Mammary epithelial cell (primary cell): ENCODE measurements at regions not wholly inside any gene's neighbourhood (a gene's known extent, or its start where the extent isn't known, plus 50 kb on each side); places are given as distances from the start of the nearest gene placed in this dataset.

ENCODE experiments used
- CTCF ChIP-seq, 2 donors: IDR thresholded peaks in 1 of 2; conservative IDR thresholded peaks in 1 of 2; 2 replicates each; pipeline ENCODE4 v1.5.1; 2011 to 2012; ENCODE audit warnings: inconsistent platforms in 2 of 2, low read length in 2 of 2, mild to moderate bottlenecking in 2 of 2, control low read depth in 1 of 2, low read depth in 1 of 2; ENCODE audit not compliant: insufficient read depth in 1 of 2; ENCODE audit errors: extremely low read depth in 1 of 2
- EZH2 ChIP-seq: IDR thresholded peaks from 2 replicates; pipeline ENCODE4 v1.6.1; 2012; ENCODE audit warnings: low read length, inconsistent platforms, borderline replicate concordance

- TF ChIP-seq CTCF (conservative IDR thresholded peaks at IDR 0.05 in 1 of 2, IDR thresholded peaks at IDR 0.05 in 1 of 2; ENCODE audit: extremely low read depth in 1 of 2, insufficient read depth in 1 of 2, low read depth in 1 of 2, low read length in 2 of 2), result no peak
- no peak for TF ChIP-seq EZH2
These were observed 272.7 kb upstream of the RGMB start for GRCh38 chr5:98500811-98501210.
